ENCODE measurements at regions not wholly inside any gene's neighbourhood (a gene's known extent, or its start where the extent isn't known, plus 50 kb on each side); places are given as distances from the start of the nearest gene placed in this dataset.
"Not testable (repeated sequence)": the region's sequence is repeated elsewhere in the genome, so short reads cannot be mapped to it uniquely, and the experiment has no call there.

- no peak for DNase-seq (ENCODE audit: low read depth in 2 of 2)
Measured at GRCh38 chr10:9833942-9834341, 1183.7 kb upstream of the CELF2 start.

GRCh38 chr10:9834434-9834833 lies 1183.2 kb upstream of the CELF2 start:
- DNase-seq (ENCODE audit: low read depth in 2 of 2) = no peak

- no peak for DNase-seq (ENCODE audit: low read depth in 2 of 2)
Measured at GRCh38 chr10:9845075-9845474, 1172.6 kb upstream of the CELF2 start.

DNA sequence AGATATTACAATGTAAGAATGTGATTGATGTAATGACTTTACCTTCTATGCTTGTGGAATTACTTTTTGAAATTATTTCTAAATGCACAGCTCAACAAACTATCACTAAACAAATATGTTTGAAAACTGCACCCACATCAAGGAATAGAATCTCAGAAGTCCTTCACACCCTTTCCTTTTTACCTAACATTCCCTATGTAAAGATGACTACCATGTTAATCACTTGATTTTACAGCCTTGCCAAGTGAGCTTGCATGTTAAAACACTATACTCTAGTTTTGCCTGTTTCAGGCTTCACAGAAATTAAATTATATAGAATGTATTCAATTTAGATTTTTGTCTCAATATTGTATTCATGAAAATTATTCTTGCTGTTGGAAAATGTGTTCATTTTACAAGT lies 1169.4 kb upstream of the CELF2 start:
- no peak for DNase-seq (ENCODE audit: low read depth in 2 of 2)

GRCh38 chr10:9848981-9849380 lies 1168.7 kb upstream of the CELF2 start:
- DNase-seq (ENCODE audit: low read depth in 2 of 2) = no peak

DNA sequence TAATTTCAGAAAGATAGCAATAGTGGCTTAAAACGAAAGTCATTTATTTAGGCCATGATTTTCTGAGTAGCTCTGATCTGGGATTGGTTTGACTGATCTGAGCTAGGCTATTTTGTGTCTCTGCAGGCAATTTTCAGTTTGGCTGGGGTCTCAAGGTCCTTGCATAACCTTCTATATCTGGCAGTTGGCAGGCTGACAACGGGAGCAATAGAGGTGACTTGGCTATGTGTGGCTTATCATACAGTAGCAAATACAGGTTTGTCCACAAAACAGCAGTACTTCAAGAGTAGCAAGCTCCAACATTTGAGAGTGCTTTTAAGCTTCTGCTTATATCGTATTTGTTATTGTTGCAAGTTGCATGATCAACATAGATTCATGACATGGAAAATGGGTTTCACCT lies 1167.3 kb upstream of the CELF2 start:
- no peak for DNase-seq (ENCODE audit: low read depth in 2 of 2)

GRCh38 chr10:9851808-9852207 lies 1165.9 kb upstream of the CELF2 start:
- no peak for DNase-seq (ENCODE audit: low read depth in 2 of 2)

GRCh38 chr10:9853405-9854355 lies 1164.0 kb upstream of the CELF2 start:
- no peak for DNase-seq (ENCODE audit: low read depth in 2 of 2)

GRCh38 chr10:9855451-9855850 lies 1162.2 kb upstream of the CELF2 start:
- not testable (repeated sequence) for DNase-seq (ENCODE audit: low read depth in 2 of 2)

DNA sequence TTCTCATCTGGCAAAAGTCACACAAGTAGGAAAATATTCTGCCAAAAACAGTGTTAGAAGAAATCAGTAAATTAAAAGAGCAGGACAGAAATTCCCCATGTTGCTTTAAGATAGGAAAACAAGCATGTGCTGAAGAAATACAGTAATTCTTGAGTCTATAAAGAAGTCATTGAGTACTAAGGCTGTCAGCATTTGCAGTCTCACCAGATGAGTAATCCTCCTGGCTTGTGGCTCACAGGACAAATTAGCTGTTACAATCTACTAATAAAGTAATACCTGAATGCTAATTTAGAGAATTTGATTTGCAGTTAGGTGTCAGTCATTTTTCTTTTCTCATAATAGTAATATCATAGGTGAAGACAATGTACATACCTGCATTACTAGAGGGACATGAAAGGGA lies 1158.9 kb upstream of the CELF2 start:
- DNase-seq (ENCODE audit: low read depth in 2 of 2) = no peak

DNA sequence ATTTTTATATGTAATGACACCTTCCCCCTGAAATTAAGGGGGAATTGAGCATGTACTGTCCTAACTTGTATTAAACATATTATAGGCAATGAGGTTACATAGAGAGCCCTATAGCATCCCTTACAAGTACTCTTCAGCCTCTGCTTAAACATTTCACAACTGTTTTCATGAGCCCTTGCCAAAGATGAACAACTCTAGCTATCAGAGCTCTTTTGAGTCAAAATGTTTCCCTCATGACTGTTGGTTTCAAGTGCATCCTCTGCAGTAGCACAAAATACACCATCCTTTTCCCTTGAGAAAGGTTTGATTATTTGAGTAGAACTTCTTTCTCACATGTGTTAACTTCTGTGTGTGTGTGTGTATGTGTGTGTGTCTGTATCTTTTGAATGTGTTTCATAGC lies 1157.6 kb upstream of the CELF2 start:
- no peak for DNase-seq (ENCODE audit: low read depth in 2 of 2)

DNA sequence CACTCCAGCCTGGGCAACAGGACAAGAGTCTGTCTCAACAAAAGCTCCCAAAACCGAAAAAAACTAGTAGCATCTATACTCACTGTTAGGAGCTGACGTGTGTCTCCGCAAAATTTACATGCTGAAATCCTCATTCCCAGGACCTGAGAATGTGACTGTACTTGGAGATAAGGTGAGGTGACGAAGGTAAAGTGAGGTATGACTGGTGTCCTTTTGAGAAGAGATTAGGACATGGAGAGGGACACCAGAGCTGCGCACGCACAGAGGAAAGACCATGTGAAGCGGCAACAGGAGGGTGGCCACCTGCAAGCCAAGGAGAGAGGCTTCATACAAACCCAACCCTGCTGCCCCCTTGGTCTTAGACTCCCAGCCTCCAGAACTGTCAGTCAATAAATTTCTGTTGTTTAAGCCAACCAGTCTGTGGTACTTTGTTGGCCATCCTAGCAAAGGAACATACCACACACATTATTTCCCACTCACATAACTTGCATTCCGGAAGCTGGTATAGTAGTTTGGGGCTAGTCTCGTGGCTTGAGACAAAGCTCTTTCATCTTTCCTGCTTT lies 1154.0 kb upstream of the CELF2 start:
- no peak for DNase-seq (ENCODE audit: low read depth in 2 of 2)

- DNase-seq (ENCODE audit: low read depth in 2 of 2) = no peak
Measured at GRCh38 chr10:9868499-9868898, 1149.2 kb upstream of the CELF2 start.

DNA sequence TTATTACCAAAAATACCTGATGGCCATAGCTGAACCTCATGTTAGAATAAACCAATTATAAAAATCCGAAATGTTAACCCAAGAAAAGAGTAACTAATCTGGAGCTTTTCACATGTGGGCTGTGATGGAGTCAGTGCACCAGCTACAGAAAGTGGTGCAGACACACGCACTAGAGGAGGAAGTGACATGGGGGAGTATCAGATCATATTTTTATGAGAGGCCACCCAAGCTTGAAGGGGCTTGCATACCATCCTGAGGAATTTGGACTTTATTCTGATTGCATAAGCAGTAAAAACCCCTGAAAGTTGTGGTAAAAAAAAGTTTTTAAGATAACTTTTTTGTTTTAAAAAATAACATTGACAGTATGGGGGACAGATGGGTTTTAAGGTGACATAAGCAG lies 1148.5 kb upstream of the CELF2 start:
- DNase-seq (ENCODE audit: low read depth in 2 of 2) = no peak

GRCh38 chr10:9869606-9870176 lies 1148.0 kb upstream of the CELF2 start:
- no peak for DNase-seq (ENCODE audit: low read depth in 2 of 2)

- DNase-seq (ENCODE audit: low read depth in 2 of 2) = no peak
Measured at GRCh38 chr10:9875353-9875752, 1142.3 kb upstream of the CELF2 start.

- DNase-seq (ENCODE audit: low read depth in 2 of 2) = no peak
Measured at GRCh38 chr10:9877978-9878377, 1139.7 kb upstream of the CELF2 start.

DNA sequence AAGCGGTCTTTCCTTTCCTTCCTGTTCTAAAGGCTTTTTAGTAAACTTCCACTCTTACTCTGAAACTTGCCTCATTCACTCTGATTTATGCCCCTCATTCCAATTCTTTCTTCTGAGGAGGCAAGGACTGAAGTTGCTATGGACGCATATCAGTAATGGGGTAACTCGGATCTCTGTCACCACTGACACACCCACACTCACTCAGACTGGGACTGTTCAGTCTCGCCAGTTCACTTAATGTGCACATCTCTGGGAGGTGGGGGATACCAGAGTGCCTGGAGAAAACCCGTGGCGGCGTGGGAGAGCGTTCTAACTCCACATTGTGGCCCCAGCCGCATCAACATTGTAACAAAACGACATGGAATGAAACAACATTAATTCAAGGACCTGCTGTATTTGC lies 1139.3 kb upstream of the CELF2 start:
- no peak for DNase-seq (ENCODE audit: low read depth in 2 of 2)

GRCh38 chr10:9885761-9886160 lies 1131.9 kb upstream of the CELF2 start:
- DNase-seq (ENCODE audit: low read depth in 2 of 2) = no peak

DNA sequence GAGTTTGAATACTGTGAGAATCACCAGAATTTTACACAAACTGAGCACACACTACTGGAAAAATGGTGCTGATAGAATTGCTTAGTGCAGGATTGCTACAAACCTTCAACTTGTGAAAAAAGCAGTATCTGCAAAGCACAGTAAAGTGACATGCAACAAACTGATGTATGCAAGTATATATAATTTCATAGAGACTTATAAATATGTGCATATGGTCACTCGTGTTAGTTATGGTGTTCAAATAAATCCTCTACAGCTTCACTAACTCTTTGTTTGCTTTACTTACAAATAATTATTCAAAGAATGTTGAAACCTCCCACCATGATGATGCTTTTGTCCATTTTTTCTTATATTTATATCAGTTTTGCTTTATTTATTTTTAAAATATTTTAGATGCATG lies 1130.9 kb upstream of the CELF2 start:
- DNase-seq (ENCODE audit: low read depth in 2 of 2) = no peak

- no peak for DNase-seq (ENCODE audit: low read depth in 2 of 2)
Measured at GRCh38 chr10:9895453-9895852, 1122.2 kb upstream of the CELF2 start.

GRCh38 chr10:9895981-9896380 lies 1121.7 kb upstream of the CELF2 start:
- no peak for DNase-seq (ENCODE audit: low read depth in 2 of 2)
